Tibial artery (tissue), 4 donors: ENCODE measurements at regions not wholly inside any gene's neighbourhood (a gene's known extent, or its start where the extent isn't known, plus 50 kb on each side); places are given as distances from the start of the nearest gene placed in this dataset.

Source experiments
- DNase-seq, 2 donors: peaks; one replicate each; pipeline ENCODE4 v3.0.0-alpha.2; 2019
- H3K27ac ChIP-seq, 2 donors: fragments of 200-600 bp; sonication (generic) in 1 of 2; 1 replicate in 1 of 2; 2 replicates in 1 of 2; pipeline ENCODE4 v1.5.1; 2018 to 2019; ENCODE audit warnings: mild to moderate bottlenecking in 1 of 2
- H3K27me3 ChIP-seq, 2 donors: fragments of 200-600 bp; sonication (generic) in 1 of 2; one replicate each; pipeline versions ENCODE4 v1.5.1 to v1.6.0; 2016 to 2019
- H3K36me3 ChIP-seq, 3 donors: fragments of 200-600 bp; sonication (generic) in 2 of 3; one replicate each; pipeline ENCODE4 v1.5.1; 2016 to 2019; ENCODE audit warnings: mild to moderate bottlenecking in 2 of 3
- H3K4me1 ChIP-seq, 4 donors: fragments of 200-600 bp; sonication (generic) in 2 of 4; 1 replicate in 3 of 4; 2 replicates in 1 of 4; pipeline ENCODE4 v1.5.1; 2016 to 2019
- H3K4me3 ChIP-seq, 2 donors: fragments of 200-600 bp; sonication (generic) in 1 of 2; 1 replicate in 1 of 2; 2 replicates in 1 of 2; pipeline ENCODE4 v1.5.1; 2018 to 2019; ENCODE audit warnings: mild to moderate bottlenecking in 2 of 2
- H3K9me3 ChIP-seq, 3 donors: fragments of 200-600 bp; sonication (generic) in 1 of 3; one replicate each; pipeline ENCODE4 v1.5.1; 2016 to 2019
- intact Hi-C: fragments of 100-400 bp; cut with DNase I; formaldehyde crosslinking; loops from one replicate; pipeline ENCODE4 v1.15.0; 2023; ENCODE audit warnings: low total_unique reads
- TF ChIP-seq, protein P1 (sequence below), 2 experiments: fragments of 200-600 bp in 1 of 2; fragments of 450-650 bp in 1 of 2; IDR thresholded peaks; one replicate each; pipeline ENCODE4 v1.5.1; 2017 to 2019; ENCODE audit warnings: antibody characterized with exemption in 2 of 2, mild to moderate bottlenecking in 1 of 2, moderate library complexity in 1 of 2

DNA sequence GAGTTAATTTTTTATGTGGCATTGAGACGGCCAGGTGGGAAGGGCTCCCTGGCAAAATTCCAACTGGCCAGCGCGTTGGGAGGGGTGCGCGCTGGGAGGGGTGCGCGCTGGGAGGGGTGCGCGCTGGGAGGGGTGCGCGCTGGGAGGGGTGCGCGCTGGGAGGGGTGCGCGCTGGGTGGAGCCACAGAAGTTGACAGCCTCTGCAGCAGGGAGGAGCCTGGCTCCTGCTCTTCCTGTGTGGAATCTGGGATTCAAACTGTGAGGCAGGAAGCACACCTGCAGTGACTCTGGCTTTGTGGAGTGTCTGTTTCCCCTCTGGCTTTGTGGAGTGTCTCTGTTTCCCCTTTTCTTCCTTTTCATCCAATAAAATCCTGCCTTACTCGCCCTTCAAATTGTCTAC, 147.9 kb upstream of the CBLN2 start:
- Histone ChIP-seq H3K27me3 (peaks cover 0 to 5% of the 10 kb centered on the region in 2 donors), H3K4me3 (no peak overlapping the region), H3K36me3 (no peaks in the 10 kb centered on the region), H3K4me1 (no peaks in the 10 kb centered on the region), H3K9me3 (no peaks in the 10 kb centered on the region), H3K27ac (no peak overlapping the region)
- TF ChIP-seq, protein P1, sequence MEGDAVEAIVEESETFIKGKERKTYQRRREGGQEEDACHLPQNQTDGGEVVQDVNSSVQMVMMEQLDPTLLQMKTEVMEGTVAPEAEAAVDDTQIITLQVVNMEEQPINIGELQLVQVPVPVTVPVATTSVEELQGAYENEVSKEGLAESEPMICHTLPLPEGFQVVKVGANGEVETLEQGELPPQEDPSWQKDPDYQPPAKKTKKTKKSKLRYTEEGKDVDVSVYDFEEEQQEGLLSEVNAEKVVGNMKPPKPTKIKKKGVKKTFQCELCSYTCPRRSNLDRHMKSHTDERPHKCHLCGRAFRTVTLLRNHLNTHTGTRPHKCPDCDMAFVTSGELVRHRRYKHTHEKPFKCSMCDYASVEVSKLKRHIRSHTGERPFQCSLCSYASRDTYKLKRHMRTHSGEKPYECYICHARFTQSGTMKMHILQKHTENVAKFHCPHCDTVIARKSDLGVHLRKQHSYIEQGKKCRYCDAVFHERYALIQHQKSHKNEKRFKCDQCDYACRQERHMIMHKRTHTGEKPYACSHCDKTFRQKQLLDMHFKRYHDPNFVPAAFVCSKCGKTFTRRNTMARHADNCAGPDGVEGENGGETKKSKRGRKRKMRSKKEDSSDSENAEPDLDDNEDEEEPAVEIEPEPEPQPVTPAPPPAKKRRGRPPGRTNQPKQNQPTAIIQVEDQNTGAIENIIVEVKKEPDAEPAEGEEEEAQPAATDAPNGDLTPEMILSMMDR (IDR thresholded peaks at IDR 0.05): no peak
- intact Hi-C loops: no loop called here
- DNase-seq: no peak

DNA sequence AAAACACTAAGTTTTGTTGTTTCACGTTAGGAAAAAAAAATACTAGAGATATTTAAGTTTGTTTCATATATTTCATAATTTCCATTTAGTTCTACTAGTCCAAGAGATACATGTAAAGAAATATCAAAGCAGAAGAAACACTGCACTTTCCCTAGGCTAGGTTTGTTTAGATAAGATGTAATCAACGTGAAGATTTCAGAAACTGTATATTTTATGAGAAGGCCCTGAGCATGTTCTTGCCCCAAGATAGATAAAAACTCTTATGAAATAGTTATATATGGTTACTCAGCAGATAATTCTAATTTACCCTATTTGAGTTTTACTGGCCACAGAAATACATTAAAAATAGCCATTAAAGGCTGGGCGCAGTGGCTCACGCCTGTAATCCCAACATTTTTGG, 143.6 kb upstream of the CBLN2 start:
- H3K9me3 ChIP-seq: no peaks in the 10 kb centered on the region
- intact Hi-C loops: no loop called here
- no peaks in the 10 kb centered on the region for H3K27me3 ChIP-seq
- no peaks in the 10 kb centered on the region for H3K4me1 ChIP-seq
- no peak overlapping the region for H3K27ac ChIP-seq
- no peak for DNase-seq
- TF ChIP-seq, protein P1 (IDR thresholded peaks at IDR 0.05): no peak
- no peaks in the 10 kb centered on the region for H3K36me3 ChIP-seq
- no peak overlapping the region for H3K4me3 ChIP-seq

DNA sequence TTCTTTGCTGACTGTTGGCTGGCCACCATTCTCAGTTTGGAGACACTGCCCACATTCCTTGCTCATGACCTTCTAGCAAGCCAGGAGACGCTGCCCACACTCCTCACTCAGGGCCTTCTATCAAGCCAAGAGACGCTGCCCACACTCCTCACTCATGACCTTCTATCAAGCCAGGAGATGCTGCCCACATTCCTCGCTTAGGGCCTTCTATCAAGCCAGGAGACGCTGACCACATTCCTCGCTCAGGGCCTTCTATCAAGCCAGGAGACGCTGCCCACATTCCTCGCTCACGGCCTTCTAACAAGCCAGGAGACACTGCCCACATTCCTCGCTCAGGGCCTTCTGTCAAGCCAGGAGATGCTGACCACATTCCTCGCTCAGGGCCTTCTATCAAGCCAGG, 131.3 kb upstream of the CBLN2 start:
- intact Hi-C loops: no loop called here
- no peaks in the 10 kb centered on the region for H3K36me3 ChIP-seq
- H3K4me1 ChIP-seq: no peaks in the 10 kb centered on the region
- peaks cover 0 to 5% of the 10 kb centered on the region in 2 donors for H3K27me3 ChIP-seq
- DNase-seq: no peak
- TF ChIP-seq, protein P1 (IDR thresholded peaks at IDR 0.05): no peak
- H3K9me3 ChIP-seq: no peaks in the 10 kb centered on the region
- H3K4me3 ChIP-seq: no peak overlapping the region
- H3K27ac ChIP-seq: no peak overlapping the region

DNA sequence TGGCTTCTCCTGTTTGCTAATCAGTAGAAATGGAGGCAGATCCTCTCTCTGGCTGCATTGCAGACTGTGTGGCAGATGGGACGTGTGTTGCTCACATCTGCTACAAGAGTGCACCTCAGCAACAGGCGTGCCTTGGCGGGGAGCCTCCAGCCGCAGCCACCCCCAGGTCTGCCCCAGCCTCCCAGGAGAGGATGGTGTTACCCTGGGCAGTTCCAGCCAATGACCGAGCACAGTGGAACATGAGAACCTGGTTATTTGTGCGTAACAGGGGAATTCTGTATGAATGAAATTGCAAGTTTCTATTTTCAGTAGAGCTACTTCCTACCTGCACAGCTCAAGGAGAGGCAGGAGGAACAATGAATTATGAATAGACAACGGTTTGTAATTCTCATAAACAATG, 130.6 kb upstream of the CBLN2 start:
- Histone ChIP-seq H3K27me3 (peaks cover 0 to 5% of the 10 kb centered on the region in 2 donors), H3K4me3 (no peak overlapping the region), H3K9me3 (no peaks in the 10 kb centered on the region)

DNA sequence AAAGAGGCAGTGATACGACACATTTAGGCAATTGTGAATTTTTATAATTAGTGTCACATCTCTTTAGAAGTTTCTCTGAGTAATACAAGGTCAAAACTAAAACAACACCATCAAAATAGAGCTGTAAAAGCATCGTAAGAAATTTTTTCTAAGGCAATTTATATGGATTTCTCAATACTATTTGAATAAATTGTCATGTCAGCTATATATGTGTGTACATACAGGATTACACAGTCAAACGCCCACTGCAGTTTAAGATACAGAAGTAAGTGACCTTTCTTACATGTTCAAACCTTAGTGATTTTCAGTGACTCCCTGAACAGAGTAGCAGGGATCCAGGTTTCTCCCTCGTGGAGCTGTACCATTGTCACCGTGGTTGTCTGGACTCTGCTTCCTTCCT, 129.1 kb upstream of the CBLN2 start:
- Histone ChIP-seq H3K27me3 (peaks cover 0 to 5% of the 10 kb centered on the region in 2 donors), H3K4me3 (no peak overlapping the region), H3K36me3 (no peaks in the 10 kb centered on the region), H3K27ac (no peak overlapping the region), H3K4me1 (no peaks in the 10 kb centered on the region), H3K9me3 (no peaks in the 10 kb centered on the region)
- DNase-seq: no peak
- intact Hi-C loops: no loop called here
- TF ChIP-seq, protein P1 (IDR thresholded peaks at IDR 0.05): no peak

More for the DNA sequence above, 130.6 kb upstream of the CBLN2 start:
- H3K36me3 ChIP-seq: no peaks in the 10 kb centered on the region
- H3K4me1 ChIP-seq: no peaks in the 10 kb centered on the region
- TF ChIP-seq, protein P1 (IDR thresholded peaks at IDR 0.05): no peak
- intact Hi-C loops: no loop called here
- DNase-seq: no peak
- H3K27ac ChIP-seq: no peak overlapping the region
